ENCODE measurements at regions not wholly inside any gene's neighbourhood (a gene's known extent, or its start where the extent isn't known, plus 50 kb on each side); places are given as distances from the start of the nearest gene placed in this dataset.
"Not testable (repeated sequence)": the region's sequence is repeated elsewhere in the genome, so short reads cannot be mapped to it uniquely, and the experiment has no call there.

DNA sequence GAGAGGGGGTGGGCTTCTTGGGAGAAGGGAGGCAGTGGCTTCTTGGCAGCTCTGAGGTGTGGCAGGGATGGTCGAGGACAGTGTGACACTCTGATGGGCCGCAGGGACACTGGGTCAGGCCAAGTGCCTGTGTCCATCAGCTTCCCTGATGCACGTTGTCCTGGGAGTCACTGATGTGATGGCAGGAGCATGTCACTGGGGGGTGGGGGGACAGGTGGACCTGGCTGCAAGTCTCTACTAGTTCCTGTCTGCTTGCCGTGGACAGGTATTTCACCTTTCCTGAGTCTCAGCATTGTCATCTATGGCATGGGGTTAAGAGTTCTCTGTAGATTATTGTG lies 592.9 kb downstream of the TBC1D22A start:
- DNase-seq (ENCODE audit: low spot score), result no peak
- TF ChIP-seq, protein P1, sequence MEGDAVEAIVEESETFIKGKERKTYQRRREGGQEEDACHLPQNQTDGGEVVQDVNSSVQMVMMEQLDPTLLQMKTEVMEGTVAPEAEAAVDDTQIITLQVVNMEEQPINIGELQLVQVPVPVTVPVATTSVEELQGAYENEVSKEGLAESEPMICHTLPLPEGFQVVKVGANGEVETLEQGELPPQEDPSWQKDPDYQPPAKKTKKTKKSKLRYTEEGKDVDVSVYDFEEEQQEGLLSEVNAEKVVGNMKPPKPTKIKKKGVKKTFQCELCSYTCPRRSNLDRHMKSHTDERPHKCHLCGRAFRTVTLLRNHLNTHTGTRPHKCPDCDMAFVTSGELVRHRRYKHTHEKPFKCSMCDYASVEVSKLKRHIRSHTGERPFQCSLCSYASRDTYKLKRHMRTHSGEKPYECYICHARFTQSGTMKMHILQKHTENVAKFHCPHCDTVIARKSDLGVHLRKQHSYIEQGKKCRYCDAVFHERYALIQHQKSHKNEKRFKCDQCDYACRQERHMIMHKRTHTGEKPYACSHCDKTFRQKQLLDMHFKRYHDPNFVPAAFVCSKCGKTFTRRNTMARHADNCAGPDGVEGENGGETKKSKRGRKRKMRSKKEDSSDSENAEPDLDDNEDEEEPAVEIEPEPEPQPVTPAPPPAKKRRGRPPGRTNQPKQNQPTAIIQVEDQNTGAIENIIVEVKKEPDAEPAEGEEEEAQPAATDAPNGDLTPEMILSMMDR (IDR thresholded peaks at IDR 0.05; ENCODE audit: extremely low read depth, missing control alignments), result no peak

DNA sequence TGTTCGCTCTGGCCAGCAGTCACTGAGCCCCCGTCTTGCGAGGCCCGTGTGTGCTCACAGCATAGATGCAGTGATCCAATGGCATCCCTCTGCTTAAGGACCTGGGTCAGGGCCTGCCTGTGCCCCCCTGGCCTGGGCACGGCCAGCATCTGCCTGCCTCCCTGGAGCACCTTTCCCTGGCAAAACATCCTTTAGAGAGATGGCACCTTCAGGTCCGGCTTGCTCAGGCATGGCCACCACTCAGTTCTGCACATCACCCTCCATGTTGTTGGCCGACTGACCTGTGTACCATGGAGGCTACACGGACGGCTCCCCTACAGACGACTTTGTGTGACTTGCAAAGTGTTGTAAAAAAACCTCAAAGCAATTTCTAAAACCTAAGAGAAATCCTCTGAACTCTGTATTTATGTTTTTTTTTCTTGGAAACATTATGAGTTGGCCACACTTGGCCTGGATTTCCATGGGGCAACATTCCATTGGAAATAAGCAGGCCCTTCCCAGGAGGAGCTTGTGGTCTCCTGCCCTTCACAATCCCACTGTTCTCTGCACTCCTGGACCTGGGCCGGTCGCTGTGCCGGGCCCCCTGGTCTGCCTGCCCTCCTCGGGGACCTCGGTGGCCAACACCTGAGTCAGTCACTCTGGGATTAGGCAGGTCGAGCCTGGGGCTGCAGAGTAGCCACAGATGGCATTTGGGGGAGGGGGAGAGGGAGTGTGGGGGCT lies 592.4 kb downstream of the TBC1D22A start:
- TF ChIP-seq, protein P1 (IDR thresholded peaks at IDR 0.05; ENCODE audit: extremely low read depth, missing control alignments), result no peak

DNA sequence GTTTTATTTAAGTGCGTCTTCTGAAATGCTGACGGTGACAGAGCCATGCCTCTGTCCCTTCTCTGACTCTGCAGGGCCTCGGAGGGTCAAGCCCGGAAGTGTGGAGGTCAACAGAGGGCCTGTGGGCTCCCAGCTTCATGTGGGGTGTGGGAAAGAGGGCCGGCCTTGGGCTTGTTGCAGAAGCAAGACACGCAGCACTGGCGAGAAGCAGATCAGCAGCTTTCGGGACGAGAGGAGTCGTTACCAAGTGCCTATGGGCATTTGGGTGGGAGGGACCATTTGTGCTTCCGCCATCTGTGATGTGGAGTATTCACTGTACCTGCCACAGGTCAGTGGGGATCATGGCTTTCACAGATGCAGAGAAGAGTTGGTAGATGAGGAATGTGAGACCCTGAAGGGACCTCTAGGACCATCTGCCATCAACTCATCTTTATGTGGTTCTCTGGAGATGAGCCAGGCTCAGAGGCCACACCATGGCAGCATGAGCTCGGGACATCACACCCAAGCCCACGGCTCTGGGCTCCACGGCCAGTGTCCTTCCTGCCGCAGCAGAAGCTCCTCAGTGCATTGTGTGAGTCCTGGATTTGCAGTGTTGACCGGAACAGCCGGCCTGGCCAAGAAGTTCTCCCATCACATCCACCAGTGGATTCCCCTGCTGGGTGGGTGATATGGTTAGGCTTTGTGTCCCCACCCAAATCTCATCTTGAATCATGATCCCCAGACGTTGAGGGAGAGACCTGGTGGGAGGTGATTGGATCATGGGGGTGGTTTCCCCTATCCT lies 590.7 kb downstream of the TBC1D22A start:
- DNase-seq (ENCODE audit: low spot score), result no peak
- TF ChIP-seq, protein P1 (IDR thresholded peaks at IDR 0.05; ENCODE audit: extremely low read depth, missing control alignments), result no peak

More for the DNA sequence above, 592.4 kb downstream of the TBC1D22A start:
- no peak for DNase-seq (ENCODE audit: low spot score)

DNA sequence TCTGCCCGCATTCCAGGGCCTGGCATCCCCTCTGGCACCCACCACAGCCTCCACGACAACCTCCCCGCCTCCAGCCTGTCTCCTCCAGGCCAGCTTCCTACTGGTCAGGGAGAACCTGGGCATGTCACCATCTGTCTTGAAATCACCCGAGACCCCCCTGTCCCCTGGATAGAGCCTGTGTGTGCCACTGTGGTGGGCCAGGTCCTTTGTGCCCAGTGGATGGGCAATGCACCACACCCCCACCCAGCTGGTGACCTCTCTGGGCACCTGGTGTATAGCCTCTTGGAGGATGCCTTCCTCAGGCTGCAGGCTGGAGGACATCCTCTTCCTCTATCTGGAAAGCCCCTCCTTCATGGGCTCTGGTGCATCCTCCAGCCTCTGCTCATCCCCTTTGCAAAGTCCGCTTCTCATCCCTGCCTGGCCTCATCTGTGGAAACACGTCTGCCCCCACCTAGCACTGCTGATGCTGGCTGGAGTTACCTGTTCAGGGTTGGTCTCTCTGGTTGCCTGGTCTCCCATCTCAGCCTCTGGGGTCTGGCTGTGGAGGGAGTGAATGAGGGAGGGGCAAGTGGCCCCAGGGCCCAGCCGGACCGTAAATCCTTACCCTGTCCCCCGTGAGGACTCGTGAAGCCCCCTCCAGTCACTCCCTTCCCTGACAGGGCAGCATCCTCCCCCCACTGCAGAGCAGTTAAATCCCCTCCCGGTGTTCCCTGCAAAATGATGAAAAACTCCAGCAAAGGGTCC lies 589.6 kb downstream of the TBC1D22A start:
- TF ChIP-seq, protein P1 (IDR thresholded peaks at IDR 0.05; ENCODE audit: extremely low read depth, missing control alignments), result no peak
- no peak for DNase-seq (ENCODE audit: low spot score)

DNA sequence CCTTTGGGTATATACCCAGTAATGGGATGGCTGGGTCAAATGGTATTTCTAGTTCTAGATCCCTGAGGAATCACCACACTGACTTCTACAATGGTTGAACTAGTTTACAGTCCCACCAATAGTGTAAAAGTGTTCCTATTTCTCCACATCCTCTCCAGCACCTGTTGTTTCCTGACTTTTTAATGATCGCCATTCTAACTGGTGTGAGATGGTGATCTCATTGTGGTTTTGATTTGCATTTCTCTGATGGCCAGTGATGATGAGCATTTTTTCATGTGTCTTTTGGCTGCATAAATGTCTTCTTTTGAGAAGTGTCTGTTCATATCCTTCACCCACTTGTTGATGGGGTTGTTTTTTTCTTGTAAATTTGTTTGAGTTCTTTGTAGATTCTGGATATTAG lies 583.8 kb downstream of the TBC1D22A start:
- not testable (repeated sequence) for DNase-seq (ENCODE audit: low spot score)

DNA sequence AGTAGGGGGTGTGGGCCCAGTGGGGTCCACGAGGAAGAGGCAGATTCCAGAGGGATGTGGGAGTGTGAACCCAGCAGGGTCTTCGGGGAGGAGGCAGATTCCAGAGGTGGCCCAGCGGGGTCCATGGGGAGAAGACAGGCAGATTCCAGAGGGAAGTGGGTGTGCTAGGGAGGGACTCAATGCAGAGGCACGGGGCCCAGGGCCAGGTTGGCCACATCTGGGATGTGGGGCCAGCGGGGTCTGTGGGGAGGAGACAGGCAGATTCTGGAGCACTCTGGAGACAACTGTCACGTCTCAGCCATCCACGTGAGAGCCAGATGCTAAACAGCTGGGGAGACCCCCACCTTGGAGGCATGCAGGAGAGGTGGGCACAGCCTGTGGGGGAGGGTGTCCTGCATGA lies 582.6 kb downstream of the TBC1D22A start:
- DNase-seq (ENCODE audit: low spot score), result no peak
- TF ChIP-seq, protein P1 (IDR thresholded peaks at IDR 0.05; ENCODE audit: extremely low read depth, missing control alignments), result no peak

DNA sequence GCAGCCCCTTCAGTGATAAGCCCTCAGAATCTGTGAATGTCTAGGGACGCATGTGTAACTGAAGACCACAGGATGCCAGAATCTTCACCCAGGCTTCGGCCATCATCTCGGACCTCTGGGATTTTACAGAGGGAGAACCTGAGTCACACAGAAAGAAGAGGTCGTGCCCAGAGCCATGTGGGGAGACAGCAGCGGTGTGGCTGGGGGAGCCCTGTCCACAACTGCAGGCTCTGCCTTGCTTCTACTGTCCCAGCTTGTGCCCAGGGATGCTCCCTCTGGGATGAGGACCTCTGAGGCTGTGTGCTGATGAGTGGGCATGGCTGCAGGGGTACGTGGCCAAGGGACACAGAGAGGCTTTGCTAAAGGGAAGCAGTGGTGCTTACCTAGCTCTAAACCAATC lies 582.0 kb downstream of the TBC1D22A start:
- TF ChIP-seq, protein P1 (IDR thresholded peaks at IDR 0.05; ENCODE audit: extremely low read depth, missing control alignments), result no peak
- DNase-seq (ENCODE audit: low spot score), result no peak

Measured in GM20000 (cell line).